HepG2 (cell line): ENCODE measurements at regions not wholly inside any gene's neighbourhood (a gene's known extent, or its start where the extent isn't known, plus 50 kb on each side); places are given as distances from the start of the nearest gene placed in this dataset.

ENCODE experiments used
- ATAC-seq: fragments of 200-7000 bp; cut with Tn5 transposase; 3 replicates; pipeline ENCODE4 v1.9.1; 2020; ENCODE audit warnings: mild to moderate bottlenecking, moderate library complexity
- BruUV-seq: library from RNA; stranded (reverse); fragments of 400-500 nt; replicated peaks from 2 replicates; lab custom pipeline; 2021; lab: Mats Ljungman, UMichigan
- CTCF ChIA-PET: fragments of 300-600 bp; formaldehyde crosslinking; extraction: SDS; loops from one replicate; lab custom pipeline; 2021; ENCODE audit warnings: low total read pairs, inconsistent platforms, low intra/inter-chr PET ratio; lab: Yijun Ruan, JAX
- POLR2A ChIA-PET: fragments of 350-600 bp; sonication (Branson Sonifier 250); formaldehyde crosslinking; loops from one replicate; lab custom pipeline; 2020; ENCODE audit warnings: antibody characterized with exemption, inconsistent platforms; lab: Yijun Ruan, JAX
- DNase-seq: peaks from one replicate; pipeline ENCODE4 v3.0.0-alpha.2; 2015; ENCODE audit warnings: low spot score
- FAIRE-seq: peaks from 3 replicates; lab custom pipeline; 2011; peaks lifted over from hg19 to GRCh38; lab: Jason Lieb, UNC
- H2AFZ ChIP-seq: one replicate; pipeline ENCODE4 v1.6.1; 2011; ENCODE audit warnings: low read length, inconsistent platforms
- H3K27ac ChIP-seq: fragments of 300-600 bp; 3 replicates; pipeline ENCODE4 v1.8.0; 2011; ENCODE audit warnings: mixed run types, mild to moderate bottlenecking, mixed read lengths, low read length, inconsistent platforms; ENCODE audit not compliant: insufficient read depth; ENCODE audit errors: extremely low read length
- H3K27me3 ChIP-seq, 2 experiments: fragments of 200-600 bp in 1 of 2; 2 replicates in 1 of 2; 3 replicates in 1 of 2; pipeline versions ENCODE4 v1.6.0 to v1.8.0; 2011; ENCODE audit warnings: low read length in 2 of 2, mild to moderate bottlenecking in 2 of 2, moderate library complexity in 2 of 2, inconsistent platforms in 1 of 2; ENCODE audit not compliant: insufficient read depth in 2 of 2, control insufficient read depth in 1 of 2
- H3K36me3 ChIP-seq, 2 experiments: fragments of 200-600 bp in 1 of 2; replicated peaks in 1 of 2; 2 replicates in 1 of 2; 3 replicates in 1 of 2; pipeline versions ENCODE4 v1.5.1 to v1.8.0; 2011; ENCODE audit warnings: low read length in 2 of 2, inconsistent platforms in 1 of 2; ENCODE audit not compliant: insufficient read depth in 2 of 2, control insufficient read depth in 1 of 2
- H3K4me1 ChIP-seq: 2 replicates; pipeline ENCODE4 v1.5.1; 2012; ENCODE audit warnings: low read length, inconsistent platforms; ENCODE audit not compliant: insufficient read depth
- H3K4me2 ChIP-seq: 2 replicates; pipeline ENCODE4 v1.6.0; 2011; ENCODE audit warnings: low read depth, low read length, inconsistent platforms
- H3K4me3 ChIP-seq, 3 experiments: fragments of 200-600 bp in 1 of 3; sonication (generic), shearing (Covaris generic) in 1 of 3; replicated peaks in 1 of 3; 2 replicates each; pipeline ENCODE4 v1.5.1; 2011 to 2016; ENCODE audit warnings: low read length in 3 of 3, inconsistent platforms in 2 of 3, low read depth in 2 of 3, mild to moderate bottlenecking in 2 of 3, control low read depth in 1 of 3, mixed read lengths in 1 of 3; ENCODE audit not compliant: insufficient read depth in 1 of 3
- H3K79me2 ChIP-seq: one replicate; pipeline ENCODE4 v1.6.1; 2011; ENCODE audit warnings: low read length, inconsistent platforms; ENCODE audit not compliant: insufficient read depth
- H3K9ac ChIP-seq: 2 replicates; pipeline ENCODE4 v1.6.0; 2011; ENCODE audit warnings: mild to moderate bottlenecking, low read depth, low read length, inconsistent platforms; ENCODE audit not compliant: insufficient read depth
- H3K9me3 ChIP-seq: 2 replicates; pipeline ENCODE4 v1.5.1; 2012; ENCODE audit warnings: mild to moderate bottlenecking, low read length
- H4K20me1 ChIP-seq: 2 replicates; pipeline ENCODE4 v1.6.0; 2011; ENCODE audit warnings: inconsistent platforms, mild to moderate bottlenecking, low read length, moderate library complexity; ENCODE audit not compliant: insufficient read depth
- ATF7 ChIP-seq, 2 experiments: fragments of 450-650 bp in 1 of 2; sonication (generic) in 1 of 2; formaldehyde crosslinking in 1 of 2; IDR thresholded peaks; 2 replicates each; pipeline versions ENCODE4 v1.4.0 to v1.6.1; 2016 to 2020; ENCODE audit warnings: antibody characterized with exemption in 1 of 2, mild to moderate bottlenecking in 1 of 2, missing genetic modification reagents in 1 of 2
- CEBPB ChIP-seq: IDR thresholded peaks from 2 replicates; pipeline ENCODE4 v1.6.1; 2011; ENCODE audit warnings: low read depth, low read length, improper control_type of control experiment, borderline replicate concordance
- CENPX ChIP-seq: sonication (generic); formaldehyde crosslinking; IDR thresholded peaks from 2 replicates; pipeline ENCODE4 v1.9.0; 2021; ENCODE audit warnings: mild to moderate bottlenecking, missing genetic modification reagents, moderate library complexity
- FOXA1 ChIP-seq, 2 experiments: fragments of 450-650 bp in 1 of 2; sonication (generic) in 1 of 2; formaldehyde crosslinking in 1 of 2; IDR thresholded peaks; 2 replicates each; pipeline versions ENCODE4 v1.4.0 to v1.6.1; 2016 to 2020; ENCODE audit warnings: missing genetic modification reagents in 1 of 2
- GABPB1 ChIP-seq: IDR thresholded peaks from 2 replicates; pipeline ENCODE4 v1.6.1; 2016; ENCODE audit warnings: mild to moderate bottlenecking, missing genetic modification reagents, moderate library complexity, missing compliant biosample characterization
- PHF21A ChIP-seq: sonication (generic); formaldehyde crosslinking; IDR thresholded peaks from 2 replicates; pipeline ENCODE4 v1.5.0; 2020; ENCODE audit warnings: mild to moderate bottlenecking, missing genetic modification reagents
- SOX13 ChIP-seq, 3 experiments: fragments of 450-650 bp in 1 of 3; sonication (generic) in 1 of 3; formaldehyde crosslinking in 1 of 3; IDR thresholded peaks in 2 of 3; conservative IDR thresholded peaks in 1 of 3; 2 replicates each; pipeline versions ENCODE4 v1.5.0 to v1.6.1; 2016 to 2020; ENCODE audit warnings: antibody characterized with exemption in 1 of 3, mild to moderate bottlenecking in 1 of 3, missing compliant biosample characterization in 1 of 3, missing genetic modification reagents in 1 of 3, moderate library complexity in 1 of 3
- SOX5 ChIP-seq: IDR thresholded peaks from 2 replicates; pipeline ENCODE4 v1.6.1; 2016; ENCODE audit warnings: borderline replicate concordance
- SP140L ChIP-seq: sonication (generic); formaldehyde crosslinking; IDR thresholded peaks from 2 replicates; pipeline ENCODE4 v1.4.0; 2020; ENCODE audit warnings: missing genetic modification reagents, borderline replicate concordance
- STAG1 ChIP-seq: sonication (generic); formaldehyde crosslinking; IDR thresholded peaks from 2 replicates; pipeline ENCODE4 v1.4.0; 2020; ENCODE audit warnings: missing genetic modification reagents
- ZNF232 ChIP-seq: sonication (generic); formaldehyde crosslinking; IDR thresholded peaks from 2 replicates; pipeline ENCODE4 v1.4.0; 2020; ENCODE audit warnings: missing genetic modification reagents, borderline replicate concordance
- WGBS: methylation state at CpG from one replicate; pipeline ENCODE4 v1.1.6; 2017; ENCODE audit warnings: low lambda C conversion rate; 5-methylcytosine and 5-hydroxymethylcytosine counted together
- in situ Hi-C: cut with HindIII; loops from 2 replicates; pipeline ENCODE4 v1.10.0; 2017; ENCODE audit warnings: low pct_unique_long_range_greater_than_20kb; ENCODE audit not compliant: extremely low pct_ligation_motif_present
- intact Hi-C: fragments of 100-400 bp; cut with micrococcal nuclease; formaldehyde crosslinking; loops from one replicate; pipeline ENCODE4 v1.10.0; 2022; ENCODE audit not compliant: unreplicated experiment
- TF ChIP-seq, protein P1 (sequence below): sonication (generic); formaldehyde crosslinking; IDR thresholded peaks from 2 replicates; pipeline ENCODE4 v1.5.1; 2020; ENCODE audit warnings: mild to moderate bottlenecking, missing genetic modification reagents, borderline replicate concordance
- TF ChIP-seq, protein P2 (sequence below): sonication (generic); formaldehyde crosslinking; IDR thresholded peaks from 2 replicates; pipeline ENCODE4 v1.5.0; 2020; ENCODE audit warnings: mild to moderate bottlenecking, missing genetic modification reagents, moderate library complexity
- TF ChIP-seq, protein P3 (sequence below): IDR thresholded peaks from 2 replicates; pipeline ENCODE4 v1.6.1; 2012; ENCODE audit warnings: low read length, improper control_type of control experiment

GRCh38 chr12:127355061-127355841, 911.7 kb upstream of the TMEM132C start:
- ATAC-seq (peak; percentile 80), DNase-seq (no peak), FAIRE-seq (no peak)
- in situ Hi-C loops, result no loop called here
- intact Hi-C loops, result no loop called here
- H2AFZ ChIP-seq, result no peak overlapping the region
- H3K27ac ChIP-seq, result no peak overlapping the region
- H4K20me1 ChIP-seq, result no peaks in the 10 kb centered on the region
- H3K4me1 ChIP-seq, result no peaks in the 10 kb centered on the region
- no peaks in the 10 kb centered on the region for H3K36me3 ChIP-seq
- no peak overlapping the region for H3K4me3 ChIP-seq
- no peaks in the 10 kb centered on the region for H3K79me2 ChIP-seq
- no peaks in the 10 kb centered on the region for H3K27me3 ChIP-seq
- BruUV-seq, result no TSS peak
- WGBS, result 4% methylated on average over 5 of the region's 10 CpGs
- ChIA-PET CTCF (interaction anchor here (1.4 kb wide), 1 partner anchor 247 kb away, joined by 6 read pairs; no protein-coding TSS in a partner anchor), POLR2A (no interaction called here)
- no peak overlapping the region for H3K9ac ChIP-seq
- H3K4me2 ChIP-seq, result no peak overlapping the region
- H3K9me3 ChIP-seq, result peaks cover 18% of the 10 kb centered on the region; the same call in 1 of the 2 replicates
- no peak for TF ChIP-seq SP140L (CRISPR knock-in tag)
- TF ChIP-seq PHF21A (CRISPR knock-in tag), result no peak
- TF ChIP-seq GABPB1, result no peak
- TF ChIP-seq, protein P1, sequence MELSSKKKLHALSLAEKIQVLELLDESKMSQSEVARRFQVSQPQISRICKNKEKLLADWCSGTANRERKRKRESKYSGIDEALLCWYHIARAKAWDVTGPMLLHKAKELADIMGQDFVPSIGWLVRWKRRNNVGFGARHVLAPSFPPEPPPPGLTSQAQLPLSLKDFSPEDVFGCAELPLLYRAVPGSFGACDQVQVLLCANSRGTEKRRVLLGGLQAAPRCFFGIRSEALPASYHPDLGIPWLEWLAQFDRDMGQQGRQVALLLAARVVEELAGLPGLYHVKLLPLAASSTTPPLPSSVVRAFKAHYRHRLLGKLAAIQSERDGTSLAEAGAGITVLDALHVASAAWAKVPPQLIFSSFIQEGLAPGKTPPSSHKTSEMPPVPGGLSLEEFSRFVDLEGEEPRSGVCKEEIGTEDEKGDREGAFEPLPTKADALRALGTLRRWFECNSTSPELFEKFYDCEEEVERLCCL (CRISPR knock-in tag), result no peak
- TF ChIP-seq, protein P2, sequence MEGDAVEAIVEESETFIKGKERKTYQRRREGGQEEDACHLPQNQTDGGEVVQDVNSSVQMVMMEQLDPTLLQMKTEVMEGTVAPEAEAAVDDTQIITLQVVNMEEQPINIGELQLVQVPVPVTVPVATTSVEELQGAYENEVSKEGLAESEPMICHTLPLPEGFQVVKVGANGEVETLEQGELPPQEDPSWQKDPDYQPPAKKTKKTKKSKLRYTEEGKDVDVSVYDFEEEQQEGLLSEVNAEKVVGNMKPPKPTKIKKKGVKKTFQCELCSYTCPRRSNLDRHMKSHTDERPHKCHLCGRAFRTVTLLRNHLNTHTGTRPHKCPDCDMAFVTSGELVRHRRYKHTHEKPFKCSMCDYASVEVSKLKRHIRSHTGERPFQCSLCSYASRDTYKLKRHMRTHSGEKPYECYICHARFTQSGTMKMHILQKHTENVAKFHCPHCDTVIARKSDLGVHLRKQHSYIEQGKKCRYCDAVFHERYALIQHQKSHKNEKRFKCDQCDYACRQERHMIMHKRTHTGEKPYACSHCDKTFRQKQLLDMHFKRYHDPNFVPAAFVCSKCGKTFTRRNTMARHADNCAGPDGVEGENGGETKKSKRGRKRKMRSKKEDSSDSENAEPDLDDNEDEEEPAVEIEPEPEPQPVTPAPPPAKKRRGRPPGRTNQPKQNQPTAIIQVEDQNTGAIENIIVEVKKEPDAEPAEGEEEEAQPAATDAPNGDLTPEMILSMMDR (CRISPR knock-in tag), result peak; percentile 44
- TF ChIP-seq FOXA1 (IDR thresholded peaks at IDR 0.05), result no peak
- no peak for TF ChIP-seq FOXA1 (CRISPR knock-in tag; IDR thresholded peaks at IDR 0.05)
- peak; percentile 43; the same call in 1 of the 2 replicates for TF ChIP-seq CEBPB
- TF ChIP-seq ATF7 (IDR thresholded peaks at IDR 0.05), result peak; percentile 28; the same call in 1 of the 2 replicates
- TF ChIP-seq ATF7 (CRISPR knock-in tag; IDR thresholded peaks at IDR 0.05), result no peak
- no peak for TF ChIP-seq CENPX (CRISPR knock-in tag)
- TF ChIP-seq SOX5 (CRISPR knock-in tag), result no peak
- TF ChIP-seq, protein P3, sequence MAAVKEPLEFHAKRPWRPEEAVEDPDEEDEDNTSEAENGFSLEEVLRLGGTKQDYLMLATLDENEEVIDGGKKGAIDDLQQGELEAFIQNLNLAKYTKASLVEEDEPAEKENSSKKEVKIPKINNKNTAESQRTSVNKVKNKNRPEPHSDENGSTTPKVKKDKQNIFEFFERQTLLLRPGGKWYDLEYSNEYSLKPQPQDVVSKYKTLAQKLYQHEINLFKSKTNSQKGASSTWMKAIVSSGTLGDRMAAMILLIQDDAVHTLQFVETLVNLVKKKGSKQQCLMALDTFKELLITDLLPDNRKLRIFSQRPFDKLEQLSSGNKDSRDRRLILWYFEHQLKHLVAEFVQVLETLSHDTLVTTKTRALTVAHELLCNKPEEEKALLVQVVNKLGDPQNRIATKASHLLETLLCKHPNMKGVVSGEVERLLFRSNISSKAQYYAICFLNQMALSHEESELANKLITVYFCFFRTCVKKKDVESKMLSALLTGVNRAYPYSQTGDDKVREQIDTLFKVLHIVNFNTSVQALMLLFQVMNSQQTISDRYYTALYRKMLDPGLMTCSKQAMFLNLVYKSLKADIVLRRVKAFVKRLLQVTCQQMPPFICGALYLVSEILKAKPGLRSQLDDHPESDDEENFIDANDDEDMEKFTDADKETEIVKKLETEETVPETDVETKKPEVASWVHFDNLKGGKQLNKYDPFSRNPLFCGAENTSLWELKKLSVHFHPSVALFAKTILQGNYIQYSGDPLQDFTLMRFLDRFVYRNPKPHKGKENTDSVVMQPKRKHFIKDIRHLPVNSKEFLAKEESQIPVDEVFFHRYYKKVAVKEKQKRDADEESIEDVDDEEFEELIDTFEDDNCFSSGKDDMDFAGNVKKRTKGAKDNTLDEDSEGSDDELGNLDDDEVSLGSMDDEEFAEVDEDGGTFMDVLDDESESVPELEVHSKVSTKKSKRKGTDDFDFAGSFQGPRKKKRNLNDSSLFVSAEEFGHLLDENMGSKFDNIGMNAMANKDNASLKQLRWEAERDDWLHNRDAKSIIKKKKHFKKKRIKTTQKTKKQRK, result no peak
- TF ChIP-seq STAG1, result peak; percentile 40
- no peak for TF ChIP-seq SOX13 (IDR thresholded peaks at IDR 0.05)
- TF ChIP-seq SOX13 (CRISPR knock-in tag; conservative IDR thresholded peaks at IDR 0.05 in 1 of 2, IDR thresholded peaks at IDR 0.05 in 1 of 2), result no peak
- TF ChIP-seq ZNF232 (CRISPR knock-in tag), result no peak
